ENCODE measurements at regions not wholly inside any gene's neighbourhood (a gene's known extent, or its start where the extent isn't known, plus 50 kb on each side); places are given as distances from the start of the nearest gene placed in this dataset.

DNA sequence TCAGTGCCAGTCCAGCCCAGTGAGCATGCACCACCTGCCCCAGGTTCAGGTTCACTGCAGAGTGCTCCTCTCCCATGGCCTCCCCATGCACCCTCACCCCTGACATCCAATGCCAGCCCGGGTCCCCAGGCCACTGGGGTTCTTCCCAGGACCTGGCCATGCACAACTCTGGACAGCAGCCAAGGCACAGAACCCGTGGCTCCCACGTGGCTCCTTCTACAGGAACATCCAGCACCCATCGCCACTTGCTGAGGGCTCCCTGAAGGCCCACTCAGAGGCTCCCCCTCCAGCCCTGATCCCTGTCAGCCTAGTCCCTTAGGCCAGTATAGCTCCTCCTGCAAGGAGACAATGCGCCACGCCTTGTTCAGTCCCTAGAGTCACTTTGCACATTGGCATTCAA, 110.8 kb downstream of the IRX2 start:
- no peak for FAIRE-seq
- TF ChIP-seq, protein P1, sequence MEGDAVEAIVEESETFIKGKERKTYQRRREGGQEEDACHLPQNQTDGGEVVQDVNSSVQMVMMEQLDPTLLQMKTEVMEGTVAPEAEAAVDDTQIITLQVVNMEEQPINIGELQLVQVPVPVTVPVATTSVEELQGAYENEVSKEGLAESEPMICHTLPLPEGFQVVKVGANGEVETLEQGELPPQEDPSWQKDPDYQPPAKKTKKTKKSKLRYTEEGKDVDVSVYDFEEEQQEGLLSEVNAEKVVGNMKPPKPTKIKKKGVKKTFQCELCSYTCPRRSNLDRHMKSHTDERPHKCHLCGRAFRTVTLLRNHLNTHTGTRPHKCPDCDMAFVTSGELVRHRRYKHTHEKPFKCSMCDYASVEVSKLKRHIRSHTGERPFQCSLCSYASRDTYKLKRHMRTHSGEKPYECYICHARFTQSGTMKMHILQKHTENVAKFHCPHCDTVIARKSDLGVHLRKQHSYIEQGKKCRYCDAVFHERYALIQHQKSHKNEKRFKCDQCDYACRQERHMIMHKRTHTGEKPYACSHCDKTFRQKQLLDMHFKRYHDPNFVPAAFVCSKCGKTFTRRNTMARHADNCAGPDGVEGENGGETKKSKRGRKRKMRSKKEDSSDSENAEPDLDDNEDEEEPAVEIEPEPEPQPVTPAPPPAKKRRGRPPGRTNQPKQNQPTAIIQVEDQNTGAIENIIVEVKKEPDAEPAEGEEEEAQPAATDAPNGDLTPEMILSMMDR (IDR thresholded peaks at IDR 0.05; ENCODE audit: insufficient read depth, low read length, severe bottlenecking): no peak
- Histone ChIP-seq H3K36me3 (ENCODE audit: control insufficient read depth, insufficient read depth, low read length) (no peaks in the 10 kb centered on the region), H3K4me3 (ENCODE audit: low read depth, low read length) (no peak overlapping the region), H3K27me3 (ENCODE audit: control insufficient read depth, insufficient read depth, low read length) (no peaks in the 10 kb centered on the region)
- no peak for DNase-seq (ENCODE audit: low read depth)

DNA sequence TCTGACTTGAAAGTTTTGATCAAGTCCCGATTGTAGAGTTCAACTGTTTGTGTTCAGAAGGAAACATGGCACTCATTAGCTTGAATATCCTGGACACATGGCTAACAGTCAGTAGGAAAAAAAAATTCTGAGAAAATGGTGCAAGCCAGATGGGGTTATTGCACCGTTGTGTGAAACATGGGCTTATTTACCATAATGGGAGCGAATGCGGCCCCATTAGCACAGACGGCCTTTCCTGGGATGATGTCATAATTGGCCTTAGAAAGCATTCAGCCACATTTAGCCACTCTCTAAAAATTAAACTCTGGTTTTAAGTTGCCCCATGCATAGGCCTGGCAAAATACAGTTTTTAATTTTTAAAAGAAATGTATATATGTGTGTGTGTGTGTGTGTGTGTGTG, 112.1 kb downstream of the IRX2 start:
- no peak for DNase-seq (ENCODE audit: low read depth)
- no peak for FAIRE-seq
- Histone ChIP-seq H3K27me3 (ENCODE audit: control insufficient read depth, insufficient read depth, low read length) (no peaks in the 10 kb centered on the region), H3K36me3 (ENCODE audit: control insufficient read depth, insufficient read depth, low read length) (no peaks in the 10 kb centered on the region), H3K4me3 (ENCODE audit: low read depth, low read length) (no peak overlapping the region)
- TF ChIP-seq, protein P1 (IDR thresholded peaks at IDR 0.05; ENCODE audit: insufficient read depth, low read length, severe bottlenecking): no peak

DNA sequence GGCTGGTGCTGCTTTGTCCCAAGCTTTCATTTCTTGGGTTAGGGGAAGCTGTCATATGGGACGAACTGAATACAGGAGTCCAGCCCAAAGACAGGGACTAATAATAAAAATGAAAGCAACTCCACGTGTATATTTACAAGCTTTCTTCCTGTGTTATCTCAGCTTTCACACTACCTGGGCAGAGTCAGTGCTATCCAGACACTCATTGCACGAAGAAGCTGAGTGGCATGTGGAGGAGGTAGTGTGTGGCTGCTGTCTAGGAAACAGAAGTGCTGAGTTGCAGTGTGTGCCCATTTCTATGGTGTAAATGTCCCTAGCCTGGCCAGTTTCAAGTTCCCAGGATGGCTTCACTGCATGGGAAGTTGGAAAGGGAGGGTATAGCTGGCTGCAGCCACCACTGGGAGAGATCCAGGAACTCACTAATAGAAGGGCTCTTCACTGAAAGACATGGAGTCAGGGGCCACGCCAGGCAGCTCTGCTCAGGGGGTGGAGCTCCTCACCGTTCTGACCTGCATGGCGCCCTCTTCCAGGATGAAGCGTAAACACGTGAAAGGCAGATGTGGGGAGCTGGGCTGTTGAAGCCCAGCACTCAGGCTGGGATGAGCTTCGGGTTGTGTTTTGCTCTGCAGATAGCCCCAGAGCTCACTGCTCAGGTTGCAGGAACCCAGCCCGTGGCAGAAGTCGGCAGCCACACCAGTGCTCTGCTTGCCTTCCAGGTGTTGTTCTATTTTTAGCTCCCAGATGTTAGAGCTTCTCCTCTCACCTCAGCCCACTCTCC, 116.9 kb downstream of the IRX2 start:
- Histone ChIP-seq H3K36me3 (ENCODE audit: control insufficient read depth, insufficient read depth, low read length) (no peaks in the 10 kb centered on the region), H3K27me3 (ENCODE audit: control insufficient read depth, insufficient read depth, low read length) (no peaks in the 10 kb centered on the region), H3K4me3 (ENCODE audit: low read depth, low read length) (no peak overlapping the region)
- no peak for FAIRE-seq
- no peak for DNase-seq (ENCODE audit: low read depth)
- TF ChIP-seq, protein P1 (IDR thresholded peaks at IDR 0.05; ENCODE audit: insufficient read depth, low read length, severe bottlenecking): no peak

DNA sequence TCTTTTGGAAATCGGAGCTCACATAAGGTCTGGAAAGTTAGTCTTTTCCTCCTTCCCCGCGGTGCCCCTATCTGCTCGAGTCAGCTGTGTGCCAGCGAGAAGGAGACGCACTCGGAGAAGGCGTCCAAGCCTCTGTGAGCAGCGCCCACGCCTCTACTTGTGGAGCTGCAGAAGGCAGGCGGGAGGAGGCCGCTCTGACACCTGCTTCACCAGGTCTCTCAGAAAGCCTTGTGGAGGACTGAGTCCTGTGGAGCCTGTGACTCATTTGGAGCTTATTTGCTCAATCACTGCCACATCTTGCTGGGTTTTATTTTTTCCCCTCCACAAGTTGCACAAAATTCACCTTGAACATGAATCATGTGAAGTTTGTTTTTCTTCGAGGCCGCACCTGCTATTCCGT, 117.5 kb downstream of the IRX2 start:
- FAIRE-seq: no peak
- TF ChIP-seq, protein P1 (IDR thresholded peaks at IDR 0.05; ENCODE audit: insufficient read depth, low read length, severe bottlenecking): no peak
- H3K36me3 ChIP-seq (ENCODE audit: control insufficient read depth, insufficient read depth, low read length): no peaks in the 10 kb centered on the region
- no peaks in the 10 kb centered on the region for H3K27me3 ChIP-seq (ENCODE audit: control insufficient read depth, insufficient read depth, low read length)
- no peak overlapping the region for H3K4me3 ChIP-seq (ENCODE audit: low read depth, low read length)
- DNase-seq (ENCODE audit: low read depth): no peak

DNA sequence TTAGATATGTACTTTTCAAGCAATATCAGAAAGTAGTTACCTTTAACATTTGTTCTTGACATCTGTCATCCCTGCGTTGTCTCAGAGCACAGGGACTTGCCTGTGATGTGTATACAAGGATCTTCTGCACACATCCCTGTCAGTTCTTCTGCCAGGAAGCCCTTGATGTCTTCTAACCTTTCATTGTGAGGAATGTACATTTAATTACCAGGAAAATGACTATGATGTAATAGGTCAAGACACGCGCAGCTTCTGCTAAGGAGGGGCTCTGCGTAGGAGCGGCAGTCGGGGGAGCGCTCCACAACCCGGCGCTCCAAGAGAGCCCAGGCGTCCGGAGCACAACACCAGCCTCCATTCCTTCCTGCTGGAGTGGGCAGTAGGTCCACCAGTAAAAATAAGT, 119.7 kb downstream of the IRX2 start:
- no peak for FAIRE-seq

More for the DNA sequence above, 119.7 kb downstream of the IRX2 start:
- Histone ChIP-seq H3K27me3 (ENCODE audit: control insufficient read depth, insufficient read depth, low read length) (no peaks in the 10 kb centered on the region), H3K36me3 (ENCODE audit: control insufficient read depth, insufficient read depth, low read length) (no peaks in the 10 kb centered on the region), H3K4me3 (ENCODE audit: low read depth, low read length) (no peak overlapping the region)
- no peak for DNase-seq (ENCODE audit: low read depth)
- TF ChIP-seq, protein P1 (IDR thresholded peaks at IDR 0.05; ENCODE audit: insufficient read depth, low read length, severe bottlenecking): no peak
